ENCODE measurements at regions not wholly inside any gene's neighbourhood (a gene's known extent, or its start where the extent isn't known, plus 50 kb on each side); places are given as distances from the start of the nearest gene placed in this dataset.

- TF ChIP-seq GATA3 (IDR thresholded peaks at IDR 0.05; ENCODE audit: low read depth, low read length) (no peak), GATA2 (IDR thresholded peaks at IDR 0.05; ENCODE audit: low read depth, low read length) (no peak)
Measured at GRCh38 chr2:104200533-104201168, 653.3 kb upstream of the POU3F3 start.
